ENCODE measurements at regions not wholly inside any gene's neighbourhood (a gene's known extent, or its start where the extent isn't known, plus 50 kb on each side); places are given as distances from the start of the nearest gene placed in this dataset.

DNA sequence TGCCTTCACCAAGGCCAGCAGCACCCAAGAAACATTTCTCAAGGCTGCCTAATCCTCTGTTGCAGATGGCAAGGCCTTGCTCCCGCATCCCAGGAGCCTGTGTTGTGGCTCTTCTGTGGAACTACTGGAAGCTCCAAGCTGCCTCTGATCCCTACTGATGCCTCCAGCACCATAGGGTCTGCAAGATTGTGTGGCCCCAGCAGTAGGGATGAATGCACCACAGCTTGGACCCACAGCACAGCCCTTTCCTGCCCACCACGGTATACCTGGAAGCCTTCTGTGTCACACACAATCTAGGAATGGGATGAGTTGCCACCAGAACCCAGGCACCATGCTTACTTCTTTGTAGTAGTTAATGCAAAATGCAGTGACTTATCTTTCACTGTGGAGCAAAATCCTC, 291.1 kb upstream of the FOXQ1 start:
- H3K9me3 ChIP-seq (ENCODE audit: control insufficient read depth, insufficient read depth, low read depth, low read length): no peaks in the 10 kb centered on the region
- no peaks in the 10 kb centered on the region for H3K36me3 ChIP-seq (ENCODE audit: control insufficient read depth in 2 of 2, insufficient read depth in 1 of 2, low read length in 2 of 2)
- no peak overlapping the region for H3K4me3 ChIP-seq (ENCODE audit: low read depth, low read length)
- no peak for TF ChIP-seq GFI1B (tag by site-specific recombination; IDR thresholded peaks at IDR 0.05)
- no peak for TF ChIP-seq ZNF555 (tag by site-specific recombination; conservative IDR thresholded peaks at IDR 0.05)
- TF ChIP-seq ZNF266 (tag by site-specific recombination; IDR thresholded peaks at IDR 0.05; ENCODE audit: low read depth): no peak
- TF ChIP-seq ZEB2 (tag by site-specific recombination; IDR thresholded peaks at IDR 0.05): no peak
- TF ChIP-seq ZFP69B (tag by site-specific recombination; IDR thresholded peaks at IDR 0.05): no peak
- TF ChIP-seq, protein P1, sequence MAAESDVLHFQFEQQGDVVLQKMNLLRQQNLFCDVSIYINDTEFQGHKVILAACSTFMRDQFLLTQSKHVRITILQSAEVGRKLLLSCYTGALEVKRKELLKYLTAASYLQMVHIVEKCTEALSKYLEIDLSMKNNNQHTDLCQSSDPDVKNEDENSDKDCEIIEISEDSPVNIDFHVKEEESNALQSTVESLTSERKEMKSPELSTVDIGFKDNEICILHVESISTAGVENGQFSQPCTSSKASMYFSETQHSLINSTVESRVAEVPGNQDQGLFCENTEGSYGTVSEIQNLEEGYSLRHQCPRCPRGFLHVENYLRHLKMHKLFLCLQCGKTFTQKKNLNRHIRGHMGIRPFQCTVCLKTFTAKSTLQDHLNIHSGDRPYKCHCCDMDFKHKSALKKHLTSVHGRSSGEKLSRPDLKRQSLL (tag by site-specific recombination; IDR thresholded peaks at IDR 0.05): no peak
- TF ChIP-seq, protein P2, sequence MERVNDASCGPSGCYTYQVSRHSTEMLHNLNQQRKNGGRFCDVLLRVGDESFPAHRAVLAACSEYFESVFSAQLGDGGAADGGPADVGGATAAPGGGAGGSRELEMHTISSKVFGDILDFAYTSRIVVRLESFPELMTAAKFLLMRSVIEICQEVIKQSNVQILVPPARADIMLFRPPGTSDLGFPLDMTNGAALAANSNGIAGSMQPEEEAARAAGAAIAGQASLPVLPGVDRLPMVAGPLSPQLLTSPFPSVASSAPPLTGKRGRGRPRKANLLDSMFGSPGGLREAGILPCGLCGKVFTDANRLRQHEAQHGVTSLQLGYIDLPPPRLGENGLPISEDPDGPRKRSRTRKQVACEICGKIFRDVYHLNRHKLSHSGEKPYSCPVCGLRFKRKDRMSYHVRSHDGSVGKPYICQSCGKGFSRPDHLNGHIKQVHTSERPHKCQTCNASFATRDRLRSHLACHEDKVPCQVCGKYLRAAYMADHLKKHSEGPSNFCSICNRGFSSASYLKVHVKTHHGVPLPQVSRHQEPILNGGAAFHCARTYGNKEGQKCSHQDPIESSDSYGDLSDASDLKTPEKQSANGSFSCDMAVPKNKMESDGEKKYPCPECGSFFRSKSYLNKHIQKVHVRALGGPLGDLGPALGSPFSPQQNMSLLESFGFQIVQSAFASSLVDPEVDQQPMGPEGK (tag by site-specific recombination; IDR thresholded peaks at IDR 0.05): no peak
- TF ChIP-seq ZFHX2 (tag by site-specific recombination; conservative IDR thresholded peaks at IDR 0.05): no peak
- no peak for TF ChIP-seq ZNF549 (tag by site-specific recombination; IDR thresholded peaks at IDR 0.05)
- no peak for TF ChIP-seq ZNF571 (tag by site-specific recombination; IDR thresholded peaks at IDR 0.05)
- TF ChIP-seq ZIC2 (tag by site-specific recombination; IDR thresholded peaks at IDR 0.05): no peak
- TF ChIP-seq ZNF658 (tag by site-specific recombination; IDR thresholded peaks at IDR 0.05): no peak
- TF ChIP-seq ZNF830 (tag by site-specific recombination; IDR thresholded peaks at IDR 0.05; ENCODE audit: low read depth): no peak
- TF ChIP-seq, protein P3, sequence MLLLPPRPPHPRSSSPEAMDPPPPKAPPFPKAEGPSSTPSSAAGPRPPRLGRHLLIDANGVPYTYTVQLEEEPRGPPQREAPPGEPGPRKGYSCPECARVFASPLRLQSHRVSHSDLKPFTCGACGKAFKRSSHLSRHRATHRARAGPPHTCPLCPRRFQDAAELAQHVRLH (tag by site-specific recombination; IDR thresholded peaks at IDR 0.05): no peak
- TF ChIP-seq, protein P4, sequence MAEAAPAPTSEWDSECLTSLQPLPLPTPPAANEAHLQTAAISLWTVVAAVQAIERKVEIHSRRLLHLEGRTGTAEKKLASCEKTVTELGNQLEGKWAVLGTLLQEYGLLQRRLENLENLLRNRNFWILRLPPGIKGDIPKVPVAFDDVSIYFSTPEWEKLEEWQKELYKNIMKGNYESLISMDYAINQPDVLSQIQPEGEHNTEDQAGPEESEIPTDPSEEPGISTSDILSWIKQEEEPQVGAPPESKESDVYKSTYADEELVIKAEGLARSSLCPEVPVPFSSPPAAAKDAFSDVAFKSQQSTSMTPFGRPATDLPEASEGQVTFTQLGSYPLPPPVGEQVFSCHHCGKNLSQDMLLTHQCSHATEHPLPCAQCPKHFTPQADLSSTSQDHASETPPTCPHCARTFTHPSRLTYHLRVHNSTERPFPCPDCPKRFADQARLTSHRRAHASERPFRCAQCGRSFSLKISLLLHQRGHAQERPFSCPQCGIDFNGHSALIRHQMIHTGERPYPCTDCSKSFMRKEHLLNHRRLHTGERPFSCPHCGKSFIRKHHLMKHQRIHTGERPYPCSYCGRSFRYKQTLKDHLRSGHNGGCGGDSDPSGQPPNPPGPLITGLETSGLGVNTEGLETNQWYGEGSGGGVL (tag by site-specific recombination; IDR thresholded peaks at IDR 0.05): no peak
- TF ChIP-seq, protein P5, sequence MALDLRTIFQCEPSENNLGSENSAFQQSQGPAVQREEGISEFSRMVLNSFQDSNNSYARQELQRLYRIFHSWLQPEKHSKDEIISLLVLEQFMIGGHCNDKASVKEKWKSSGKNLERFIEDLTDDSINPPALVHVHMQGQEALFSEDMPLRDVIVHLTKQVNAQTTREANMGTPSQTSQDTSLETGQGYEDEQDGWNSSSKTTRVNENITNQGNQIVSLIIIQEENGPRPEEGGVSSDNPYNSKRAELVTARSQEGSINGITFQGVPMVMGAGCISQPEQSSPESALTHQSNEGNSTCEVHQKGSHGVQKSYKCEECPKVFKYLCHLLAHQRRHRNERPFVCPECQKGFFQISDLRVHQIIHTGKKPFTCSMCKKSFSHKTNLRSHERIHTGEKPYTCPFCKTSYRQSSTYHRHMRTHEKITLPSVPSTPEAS (tag by site-specific recombination; IDR thresholded peaks at IDR 0.05): no peak
- no peak for TF ChIP-seq ZXDB (tag by site-specific recombination; IDR thresholded peaks at IDR 0.05)
- TF ChIP-seq ZNF596 (tag by site-specific recombination; IDR thresholded peaks at IDR 0.05): no peak
- no peak for TF ChIP-seq TRIM28 (IDR thresholded peaks at IDR 0.05; ENCODE audit: borderline replicate concordance, low read length)
- no peak for TF ChIP-seq ZNF138 (tag by site-specific recombination; IDR thresholded peaks at IDR 0.05; ENCODE audit: borderline replicate concordance)
- ChIA-PET CTCF (no interaction called here), POLR2A (no interaction called here)
- H3K27ac ChIP-seq (ENCODE audit: extremely low read depth, low read depth, low read length): no peak overlapping the region
- peaks cover 26% of the 10 kb centered on the region for H3K4me1 ChIP-seq (ENCODE audit: control insufficient read depth, insufficient read depth, low read length)

DNA sequence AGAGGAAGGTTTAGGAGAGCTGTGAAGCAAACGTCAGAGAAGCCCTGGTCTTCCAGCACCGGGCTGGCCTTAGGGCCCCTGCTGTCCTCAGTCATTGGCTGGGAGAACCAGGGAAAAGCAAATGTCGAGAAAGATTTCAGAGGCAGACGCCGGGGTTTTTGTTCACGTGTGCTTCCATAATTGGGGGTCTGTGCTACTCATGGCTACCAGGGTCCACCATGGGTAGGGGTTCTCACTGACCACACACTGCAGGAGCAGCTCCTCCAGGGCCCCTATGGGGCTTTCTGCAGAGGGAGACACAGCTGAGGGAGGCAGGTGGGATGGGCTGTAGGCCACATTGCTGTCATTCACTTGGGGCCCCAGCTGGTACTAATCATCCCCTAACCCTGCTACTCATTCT, 291.8 kb upstream of the FOXQ1 start:
- TF ChIP-seq ZNF514 (tag by site-specific recombination; IDR thresholded peaks at IDR 0.05): no peak
- no peak for TF ChIP-seq ZNF664 (tag by site-specific recombination; IDR thresholded peaks at IDR 0.05)
- TF ChIP-seq ZNF341 (tag by site-specific recombination; IDR thresholded peaks at IDR 0.05; ENCODE audit: low read depth): no peak
- Histone ChIP-seq H3K9me3 (ENCODE audit: control insufficient read depth, insufficient read depth, low read depth, low read length) (no peaks in the 10 kb centered on the region), H3K36me3 (ENCODE audit: control insufficient read depth in 2 of 2, insufficient read depth in 1 of 2, low read length in 2 of 2) (no peaks in the 10 kb centered on the region), H3K27ac (ENCODE audit: extremely low read depth, low read depth, low read length) (no peak overlapping the region), H3K4me1 (ENCODE audit: control insufficient read depth, insufficient read depth, low read length) (peaks cover 20% of the 10 kb centered on the region), H3K4me3 (ENCODE audit: low read depth, low read length) (no peak overlapping the region)
- ChIA-PET CTCF (no interaction called here), POLR2A (no interaction called here)
